Loucy (cell line): ENCODE measurements at regions not wholly inside any gene's neighbourhood (a gene's known extent, or its start where the extent isn't known, plus 50 kb on each side); places are given as distances from the start of the nearest gene placed in this dataset.

ENCODE experiments used
- EZH2phosphoT487 ChIP-seq: fragments of 200-600 bp; IDR thresholded peaks from 2 replicates; pipeline ENCODE4 v1.6.1; 2018; ENCODE audit warnings: antibody characterized with exemption, mild to moderate bottlenecking, moderate library complexity, borderline replicate concordance
- TF ChIP-seq, protein P1 (sequence below): fragments of 200-600 bp; sonication (generic); conservative IDR thresholded peaks from 2 replicates; pipeline ENCODE4 v1.5.1; 2014; ENCODE audit warnings: mild to moderate bottlenecking, antibody characterized with exemption, low read length

DNA sequence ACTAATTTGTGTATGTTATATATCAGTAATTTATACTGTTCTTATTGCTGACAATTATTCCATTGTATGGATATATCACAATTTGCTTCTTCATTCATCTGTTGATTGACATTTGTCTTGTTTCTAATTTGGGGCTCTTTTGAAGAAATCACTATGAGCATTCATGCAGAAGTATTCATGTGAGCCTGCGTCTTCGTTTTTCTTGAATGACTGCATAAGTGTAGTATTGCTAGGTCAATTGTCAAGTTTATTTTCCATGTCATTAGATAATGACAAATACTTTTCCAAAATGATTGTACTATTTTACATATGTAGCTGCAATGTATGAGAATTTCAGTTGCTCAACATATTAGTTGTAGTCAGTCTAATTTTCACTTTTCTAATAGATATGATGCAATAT is 1796.9 kb downstream of the SLITRK5 start:
- TF ChIP-seq, protein P1, sequence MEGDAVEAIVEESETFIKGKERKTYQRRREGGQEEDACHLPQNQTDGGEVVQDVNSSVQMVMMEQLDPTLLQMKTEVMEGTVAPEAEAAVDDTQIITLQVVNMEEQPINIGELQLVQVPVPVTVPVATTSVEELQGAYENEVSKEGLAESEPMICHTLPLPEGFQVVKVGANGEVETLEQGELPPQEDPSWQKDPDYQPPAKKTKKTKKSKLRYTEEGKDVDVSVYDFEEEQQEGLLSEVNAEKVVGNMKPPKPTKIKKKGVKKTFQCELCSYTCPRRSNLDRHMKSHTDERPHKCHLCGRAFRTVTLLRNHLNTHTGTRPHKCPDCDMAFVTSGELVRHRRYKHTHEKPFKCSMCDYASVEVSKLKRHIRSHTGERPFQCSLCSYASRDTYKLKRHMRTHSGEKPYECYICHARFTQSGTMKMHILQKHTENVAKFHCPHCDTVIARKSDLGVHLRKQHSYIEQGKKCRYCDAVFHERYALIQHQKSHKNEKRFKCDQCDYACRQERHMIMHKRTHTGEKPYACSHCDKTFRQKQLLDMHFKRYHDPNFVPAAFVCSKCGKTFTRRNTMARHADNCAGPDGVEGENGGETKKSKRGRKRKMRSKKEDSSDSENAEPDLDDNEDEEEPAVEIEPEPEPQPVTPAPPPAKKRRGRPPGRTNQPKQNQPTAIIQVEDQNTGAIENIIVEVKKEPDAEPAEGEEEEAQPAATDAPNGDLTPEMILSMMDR: no peak
- no peak for TF ChIP-seq EZH2phosphoT487
